Sigmoid colon (tissue), 6 donors: ENCODE measurements at regions not wholly inside any gene's neighbourhood (a gene's known extent, or its start where the extent isn't known, plus 50 kb on each side); places are given as distances from the start of the nearest gene placed in this dataset.

Source experiments
- DNase-seq: peaks from one replicate; pipeline ENCODE4 v3.0.0-alpha.2; 2019
- H3K27ac ChIP-seq, 4 donors: fragments of 200-600 bp; sonication (generic); one replicate each; pipeline ENCODE4 v1.5.1; 2016 to 2019; ENCODE audit warnings: mild to moderate bottlenecking in 1 of 4
- H3K27me3 ChIP-seq, 3 donors: fragments of 200-600 bp; sonication (generic); one replicate each; pipeline ENCODE4 v1.5.1; 2019; ENCODE audit warnings: mild to moderate bottlenecking in 1 of 3
- H3K36me3 ChIP-seq, 4 donors: fragments of 200-600 bp; sonication (generic); one replicate each; pipeline ENCODE4 v1.5.1; 2016 to 2019
- H3K4me1 ChIP-seq, 4 donors: fragments of 200-600 bp; sonication (generic); one replicate each; pipeline ENCODE4 v1.5.1; 2017 to 2019
- H3K4me3 ChIP-seq, 4 donors: fragments of 200-600 bp; sonication (generic); one replicate each; pipeline ENCODE4 v1.5.1; 2017 to 2019; ENCODE audit warnings: mild to moderate bottlenecking in 2 of 4, moderate library complexity in 1 of 4
- H3K9me3 ChIP-seq, 4 donors: fragments of 200-600 bp in 3 of 4; sonication (generic) in 3 of 4; one replicate each; pipeline versions ENCODE4 v1.5.1 to v1.6.1; 2013 to 2019
- EP300 ChIP-seq, 4 donors: sonication (generic); formaldehyde crosslinking; IDR thresholded peaks; one replicate each; pipeline ENCODE4 v1.6.1; 2017; ENCODE audit warnings: antibody characterized with exemption in 4 of 4
- POLR2A ChIP-seq, 2 donors: fragments of 450-650 bp; IDR thresholded peaks; one replicate each; pipeline ENCODE4 v1.6.1; 2016; ENCODE audit warnings: antibody characterized with exemption in 2 of 2, mild to moderate bottlenecking in 2 of 2, moderate library complexity in 2 of 2
- POLR2AphosphoS5 ChIP-seq, 4 donors: sonication (generic); formaldehyde crosslinking; IDR thresholded peaks; one replicate each; pipeline ENCODE4 v1.6.1; 2017; ENCODE audit warnings: antibody characterized with exemption in 4 of 4
- WGBS, 2 donors: extraction: QIAGEN DNeasy Blood & Tissue Kit; methylation state at CpG; one replicate each; pipeline ENCODE4 v1.1.7; 2013; 5-methylcytosine and 5-hydroxymethylcytosine counted together
- intact Hi-C: fragments of 100-400 bp; cut with DNase I; formaldehyde crosslinking; loops from one replicate; pipeline ENCODE4 v1.15.1; 2023
- TF ChIP-seq, protein P1 (sequence below), 4 experiments: fragments of 450-650 bp in 3 of 4; fragments of 200-600 bp in 1 of 4; IDR thresholded peaks; one replicate each; pipeline ENCODE4 v1.5.1; 2016 to 2019; ENCODE audit warnings: antibody characterized with exemption in 4 of 4, mild to moderate bottlenecking in 3 of 4, moderate library complexity in 2 of 4
- donor health status: healthy with polysubstance abuse.
- donor health status: healthy.

DNA sequence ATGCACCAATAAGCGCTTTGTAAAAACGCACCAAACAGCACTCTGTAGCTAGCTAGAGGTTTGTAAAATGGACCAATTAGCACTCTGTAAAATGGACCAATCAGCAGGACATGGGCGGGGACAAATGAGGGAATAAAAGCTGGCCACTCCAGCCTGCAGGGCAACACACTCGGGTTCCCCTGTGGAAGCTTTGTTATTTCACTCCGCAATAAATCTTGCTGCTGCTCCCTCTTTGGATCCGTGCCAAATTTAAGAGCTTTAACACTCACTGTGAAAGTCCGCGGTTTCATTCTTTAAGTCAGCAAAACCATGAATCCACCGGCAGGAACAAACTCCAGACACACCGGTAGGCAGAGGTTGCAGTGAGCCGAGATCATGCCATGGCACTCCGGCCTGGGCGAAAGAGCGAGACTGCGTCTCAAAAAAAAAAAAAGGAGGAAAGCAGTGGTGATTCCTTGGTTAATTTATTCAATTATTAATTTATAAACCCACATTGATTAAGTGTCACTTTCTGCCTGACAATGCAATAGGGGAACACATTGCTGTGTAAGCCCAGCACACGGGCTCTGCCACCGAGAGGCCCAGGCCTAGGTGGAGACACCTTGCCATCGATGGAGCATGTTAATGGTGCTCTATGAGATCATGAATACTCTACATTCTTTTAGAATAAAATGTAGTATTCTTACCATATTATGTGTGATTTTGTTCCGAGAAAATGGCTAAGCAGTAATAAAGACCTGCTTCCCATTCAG, 687.6 kb upstream of the HS6ST1 start:
- intact Hi-C loops: no loop called here
- TF ChIP-seq POLR2A (IDR thresholded peaks at IDR 0.05): no peak
- TF ChIP-seq POLR2AphosphoS5 (IDR thresholded peaks at IDR 0.05): no peak
- no peak for TF ChIP-seq EP300 (IDR thresholded peaks at IDR 0.05)
- TF ChIP-seq, protein P1, sequence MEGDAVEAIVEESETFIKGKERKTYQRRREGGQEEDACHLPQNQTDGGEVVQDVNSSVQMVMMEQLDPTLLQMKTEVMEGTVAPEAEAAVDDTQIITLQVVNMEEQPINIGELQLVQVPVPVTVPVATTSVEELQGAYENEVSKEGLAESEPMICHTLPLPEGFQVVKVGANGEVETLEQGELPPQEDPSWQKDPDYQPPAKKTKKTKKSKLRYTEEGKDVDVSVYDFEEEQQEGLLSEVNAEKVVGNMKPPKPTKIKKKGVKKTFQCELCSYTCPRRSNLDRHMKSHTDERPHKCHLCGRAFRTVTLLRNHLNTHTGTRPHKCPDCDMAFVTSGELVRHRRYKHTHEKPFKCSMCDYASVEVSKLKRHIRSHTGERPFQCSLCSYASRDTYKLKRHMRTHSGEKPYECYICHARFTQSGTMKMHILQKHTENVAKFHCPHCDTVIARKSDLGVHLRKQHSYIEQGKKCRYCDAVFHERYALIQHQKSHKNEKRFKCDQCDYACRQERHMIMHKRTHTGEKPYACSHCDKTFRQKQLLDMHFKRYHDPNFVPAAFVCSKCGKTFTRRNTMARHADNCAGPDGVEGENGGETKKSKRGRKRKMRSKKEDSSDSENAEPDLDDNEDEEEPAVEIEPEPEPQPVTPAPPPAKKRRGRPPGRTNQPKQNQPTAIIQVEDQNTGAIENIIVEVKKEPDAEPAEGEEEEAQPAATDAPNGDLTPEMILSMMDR (IDR thresholded peaks at IDR 0.05): no peak
- 54 to 74% methylated on average over 19 of the region's 19 CpGs for WGBS, 2 donors
- no peak overlapping the region for H3K4me3 ChIP-seq
- no peak overlapping the region for H3K27ac ChIP-seq
- H3K4me1 ChIP-seq: peaks cover 0 to 4% (median 0%) of the 10 kb centered on the region in 4 donors
- no peaks in the 10 kb centered on the region for H3K9me3 ChIP-seq
- DNase-seq: no peak
- no peaks in the 10 kb centered on the region for H3K36me3 ChIP-seq
- H3K27me3 ChIP-seq: no peaks in the 10 kb centered on the region

DNA sequence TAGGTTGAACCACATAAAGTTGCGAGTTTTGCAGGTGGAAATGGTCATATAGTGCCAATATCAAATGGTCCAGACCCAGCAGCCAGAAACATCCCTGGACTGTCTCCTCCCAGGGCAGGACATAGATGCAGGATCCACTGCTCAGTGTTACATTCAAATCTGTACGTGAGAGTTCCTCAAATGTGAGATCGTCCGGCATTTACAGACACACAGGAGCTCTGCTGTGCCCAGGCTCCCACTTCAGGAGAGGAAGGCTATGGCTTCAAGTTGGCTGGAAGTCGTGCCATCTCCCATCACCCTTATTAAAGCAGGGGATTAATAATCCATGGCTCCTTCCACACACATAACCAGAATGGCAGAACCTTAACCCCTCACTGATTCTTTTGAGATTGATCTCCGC, 688.2 kb upstream of the HS6ST1 start:
- no peaks in the 10 kb centered on the region for H3K27me3 ChIP-seq
- 89 to 94% methylated on average over 6 of the region's 6 CpGs for whole genome bisulfite sequencing, 2 donors
- no peaks in the 10 kb centered on the region for H3K36me3 ChIP-seq
- H3K4me1 ChIP-seq: peaks cover 0 to 4% (median 0%) of the 10 kb centered on the region in 4 donors
- H3K9me3 ChIP-seq: no peaks in the 10 kb centered on the region
- no peak for DNase-seq
- H3K4me3 ChIP-seq: no peak overlapping the region
- intact Hi-C loops: no loop called here
- H3K27ac ChIP-seq: no peak overlapping the region
- TF ChIP-seq EP300 (IDR thresholded peaks at IDR 0.05): no peak
- TF ChIP-seq POLR2AphosphoS5 (IDR thresholded peaks at IDR 0.05): no peak
- TF ChIP-seq, protein P1 (IDR thresholded peaks at IDR 0.05): no peak
- TF ChIP-seq POLR2A (IDR thresholded peaks at IDR 0.05): no peak

DNA sequence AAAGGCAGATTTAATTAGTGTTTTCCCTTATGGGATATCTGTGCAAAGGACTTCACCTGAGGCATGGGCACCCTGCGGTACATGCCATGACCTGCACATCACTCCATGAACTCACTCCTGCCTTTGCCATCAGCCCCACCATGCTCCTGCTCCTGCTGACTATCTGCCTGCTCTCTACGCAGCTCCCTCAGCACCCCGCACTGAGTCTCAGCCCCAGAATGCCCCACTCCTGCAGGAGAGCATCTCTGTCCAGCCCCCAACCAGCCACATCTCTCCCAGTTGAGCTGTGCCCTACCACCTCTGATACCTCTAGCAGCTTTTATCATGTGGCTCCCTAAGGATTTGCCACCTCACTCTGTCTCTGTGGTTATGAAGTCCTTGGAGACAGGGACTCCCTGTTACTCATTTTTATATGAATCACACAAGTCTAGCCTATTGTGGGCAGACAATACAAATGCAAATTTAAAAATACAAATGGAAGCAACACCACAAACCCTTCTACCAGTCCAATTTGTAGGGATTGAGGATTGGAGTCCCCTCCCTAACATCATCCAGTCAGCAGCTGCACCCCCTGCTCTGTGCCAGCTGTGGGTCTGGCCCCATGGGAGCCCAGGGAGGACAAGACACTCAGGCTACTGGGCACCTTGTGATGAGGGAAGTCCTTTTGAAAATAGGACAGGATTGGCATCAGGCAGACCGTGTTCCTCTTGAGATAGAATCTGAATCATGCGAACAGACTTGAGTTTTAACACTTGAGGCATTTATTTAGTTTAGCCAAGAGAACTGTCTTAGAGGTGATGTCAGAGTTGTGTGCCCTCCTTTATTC, 689.6 kb upstream of the HS6ST1 start:
- no peak for TF ChIP-seq EP300 (IDR thresholded peaks at IDR 0.05)
- TF ChIP-seq POLR2A (IDR thresholded peaks at IDR 0.05): no peak
- TF ChIP-seq POLR2AphosphoS5 (IDR thresholded peaks at IDR 0.05): no peak
- TF ChIP-seq, protein P1 (IDR thresholded peaks at IDR 0.05): no peak
- H3K36me3 ChIP-seq: no peaks in the 10 kb centered on the region
- intact Hi-C loops: no loop called here
- no peak overlapping the region for H3K27ac ChIP-seq
- no peak for DNase-seq
- no peaks in the 10 kb centered on the region for H3K27me3 ChIP-seq
- H3K9me3 ChIP-seq: no peaks in the 10 kb centered on the region
- H3K4me1 ChIP-seq: peaks cover 0 to 4% (median 0%) of the 10 kb centered on the region in 4 donors
- H3K4me3 ChIP-seq: no peak overlapping the region
- 67 to 83% methylated on average over 5 of the region's 5 CpGs for WGBS, 2 donors

DNA sequence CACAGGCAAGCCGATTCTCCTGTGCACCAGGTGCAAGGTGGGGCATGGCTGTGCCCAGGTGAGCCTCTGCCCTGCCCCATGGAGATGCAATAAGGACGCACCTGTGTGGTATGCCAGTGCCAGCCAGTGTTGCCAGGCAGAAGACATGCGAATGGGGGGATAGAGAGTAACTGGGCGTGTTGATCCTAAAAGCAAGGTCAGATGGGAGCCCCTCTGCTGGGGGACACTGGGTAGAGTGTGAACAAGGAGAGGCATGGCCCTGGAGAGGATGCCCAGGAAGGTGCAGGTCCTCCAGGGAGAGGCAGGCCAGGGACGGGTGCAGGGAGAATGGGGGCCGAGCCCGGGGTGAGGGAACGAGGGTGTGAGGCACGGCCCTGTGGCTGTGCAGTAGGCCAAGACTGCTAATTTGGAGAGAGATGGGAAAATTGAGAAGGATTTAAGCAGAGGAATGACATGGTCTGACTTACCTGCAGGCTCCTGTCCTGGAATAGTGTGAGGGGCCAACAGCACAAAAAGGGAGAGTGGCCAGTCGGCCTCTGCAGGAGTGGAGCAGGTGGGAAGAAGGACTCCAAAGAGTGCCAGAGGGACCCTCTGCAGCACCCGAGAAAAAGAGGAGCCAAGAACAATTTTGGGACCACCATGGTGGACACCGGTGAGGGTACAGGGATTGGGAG, 690.4 kb upstream of the HS6ST1 start:
- intact Hi-C loops: no loop called here
- Histone ChIP-seq H3K4me3 (no peak overlapping the region), H3K27ac (no peak overlapping the region), H3K27me3 (no peaks in the 10 kb centered on the region), H3K4me1 (peaks cover 0 to 4% (median 0%) of the 10 kb centered on the region in 4 donors), H3K9me3 (no peaks in the 10 kb centered on the region), H3K36me3 (no peaks in the 10 kb centered on the region)
- DNase-seq: no peak
- WGBS, 2 donors: 55 to 79% methylated on average over 12 of the region's 12 CpGs
- TF ChIP-seq POLR2AphosphoS5 (IDR thresholded peaks at IDR 0.05) (no peak), EP300 (IDR thresholded peaks at IDR 0.05) (no peak), POLR2A (IDR thresholded peaks at IDR 0.05) (no peak)
- TF ChIP-seq, protein P1 (IDR thresholded peaks at IDR 0.05): no peak
